ENCODE measurements at regions not wholly inside any gene's neighbourhood (a gene's known extent, or its start where the extent isn't known, plus 50 kb on each side); places are given as distances from the start of the nearest gene placed in this dataset.
A peak's percentile ranks its signal among the peaks of the same experiment; 100 is the strongest.

GRCh38 chr5:110853267-110853666 lies 114.5 kb downstream of the SLC25A46 start:
- Histone ChIP-seq H2AFZ (ENCODE audit: control insufficient read depth, low read length) (peak overlapping the region; percentile 61), H3K9me1 (ENCODE audit: control insufficient read depth, extremely low read depth, insufficient read depth, low read length) (no peaks in the 10 kb centered on the region), H3K4me3 (ENCODE audit: control insufficient read depth in 2 of 3, extremely low read depth in 1 of 3, insufficient read depth in 2 of 3, low read depth in 1 of 3, low read length in 3 of 3) (peak overlapping the region in 2 of 3 experiments; percentile 40 to 56), H3K27ac (ENCODE audit: control insufficient read depth, insufficient read depth, low read length) (peak overlapping the region; percentile 49), H3K9ac (ENCODE audit: control insufficient read depth, extremely low read depth, insufficient read depth, low read length) (no peak overlapping the region), H3K36me3 (ENCODE audit: control insufficient read depth in 2 of 2, extremely low read depth in 1 of 2, insufficient read depth in 2 of 2, low read length in 2 of 2) (no peaks in the 10 kb centered on the region), H3K27me3 (ENCODE audit: control insufficient read depth, extremely low read depth, insufficient read depth, low read length) (no peaks in the 10 kb centered on the region), H3K4me1 (ENCODE audit: control insufficient read depth, extremely low read depth, insufficient read depth, low read length) (peaks cover 24% of the 10 kb centered on the region), H4K20me1 (ENCODE audit: control insufficient read depth, extremely low read depth, insufficient read depth, low read length) (no peaks in the 10 kb centered on the region), H3K79me2 (ENCODE audit: control insufficient read depth, insufficient read depth, low read length) (no peaks in the 10 kb centered on the region), H3K9me3 (ENCODE audit: control insufficient read depth, low read depth, low read length) (no peaks in the 10 kb centered on the region), H3K4me2 (ENCODE audit: control insufficient read depth, extremely low read depth, insufficient read depth, low read depth, low read length) (peak overlapping the region; percentile 79)
- TF ChIP-seq EZH2 (IDR thresholded peaks at IDR 0.05; ENCODE audit: low read length): no peak
- peak in 1 of 3 experiments; percentile 11 for TF ChIP-seq CTCF (optimal IDR thresholded peaks at IDR 0.05 in 1 of 3, IDR thresholded peaks at IDR 0.05 in 1 of 3, conservative IDR thresholded peaks at IDR 0.05 in 1 of 3; ENCODE audit: extremely low read depth in 1 of 3, insufficient read depth in 2 of 3, low read length in 3 of 3)
- dilution Hi-C loops (cut with MboI; ENCODE audit: extremely low pct_ligation_motif_present, low sequenced_read_pairs): no loop called here
- FAIRE-seq (peak; percentile 74), DNase-seq (ENCODE audit: low read depth, low spot score) (no peak)

- Histone ChIP-seq H3K27me3 (ENCODE audit: control insufficient read depth, extremely low read depth, insufficient read depth, low read length) (no peaks in the 10 kb centered on the region), H4K20me1 (ENCODE audit: control insufficient read depth, extremely low read depth, insufficient read depth, low read length) (no peaks in the 10 kb centered on the region), H3K4me2 (ENCODE audit: control insufficient read depth, extremely low read depth, insufficient read depth, low read depth, low read length) (peak overlapping the region; percentile 79), H3K9me1 (ENCODE audit: control insufficient read depth, extremely low read depth, insufficient read depth, low read length) (no peaks in the 10 kb centered on the region), H3K9me3 (ENCODE audit: control insufficient read depth, low read depth, low read length) (no peaks in the 10 kb centered on the region), H3K27ac (ENCODE audit: control insufficient read depth, insufficient read depth, low read length) (peak overlapping the region; percentile 30), H3K9ac (ENCODE audit: control insufficient read depth, extremely low read depth, insufficient read depth, low read length) (no peak overlapping the region), H3K4me3 (ENCODE audit: control insufficient read depth in 2 of 3, extremely low read depth in 1 of 3, insufficient read depth in 2 of 3, low read depth in 1 of 3, low read length in 3 of 3) (peak overlapping the region in 2 of 3 experiments; percentile 11 to 12), H3K36me3 (ENCODE audit: control insufficient read depth in 2 of 2, extremely low read depth in 1 of 2, insufficient read depth in 2 of 2, low read length in 2 of 2) (no peaks in the 10 kb centered on the region), H3K4me1 (ENCODE audit: control insufficient read depth, extremely low read depth, insufficient read depth, low read length) (peaks cover 24% of the 10 kb centered on the region), H2AFZ (ENCODE audit: control insufficient read depth, low read length) (peak overlapping the region; percentile 49), H3K79me2 (ENCODE audit: control insufficient read depth, insufficient read depth, low read length) (no peaks in the 10 kb centered on the region)
- DNase-seq (ENCODE audit: low read depth, low spot score): no peak
- peak; percentile 59 for FAIRE-seq
- dilution Hi-C loops (cut with MboI; ENCODE audit: extremely low pct_ligation_motif_present, low sequenced_read_pairs): no loop called here
- no peak for TF ChIP-seq EZH2 (IDR thresholded peaks at IDR 0.05; ENCODE audit: low read length)
- TF ChIP-seq CTCF (optimal IDR thresholded peaks at IDR 0.05 in 1 of 3, IDR thresholded peaks at IDR 0.05 in 1 of 3, conservative IDR thresholded peaks at IDR 0.05 in 1 of 3; ENCODE audit: extremely low read depth in 1 of 3, insufficient read depth in 2 of 3, low read length in 3 of 3): no peak
Observed at GRCh38 chr5:110854200-110854599, 115.4 kb downstream of the SLC25A46 start.
